Bone marrow (tissue), 2 donors: ENCODE measurements at regions not wholly inside any gene's neighbourhood (a gene's known extent, or its start where the extent isn't known, plus 50 kb on each side); places are given as distances from the start of the nearest gene placed in this dataset.

Experiments used
- DNase-seq, 2 donors: peaks; one replicate each; lab custom pipeline; 2025; lab: John Stamatoyannopoulos, UW

DNA sequence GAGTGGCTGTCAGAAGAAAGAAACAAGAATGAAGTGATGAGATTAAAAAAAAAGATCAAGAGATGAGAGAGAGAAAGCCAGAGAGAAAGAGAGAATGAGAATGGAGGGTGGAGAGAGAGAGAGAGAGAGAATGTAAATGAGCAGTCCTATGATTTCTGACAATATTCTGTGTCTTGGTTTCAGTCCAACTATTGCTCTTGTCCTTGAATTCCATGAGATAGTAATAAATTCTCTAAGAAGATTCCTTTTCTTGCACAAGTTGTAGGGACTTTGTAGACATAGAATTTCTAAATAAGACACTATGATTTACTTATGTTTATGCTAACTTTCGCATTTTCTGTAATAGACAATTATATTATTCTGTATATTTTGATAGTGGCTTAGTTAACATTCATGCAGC, 149.6 kb upstream of the CTSO start:
- no peak for DNase-seq

DNA sequence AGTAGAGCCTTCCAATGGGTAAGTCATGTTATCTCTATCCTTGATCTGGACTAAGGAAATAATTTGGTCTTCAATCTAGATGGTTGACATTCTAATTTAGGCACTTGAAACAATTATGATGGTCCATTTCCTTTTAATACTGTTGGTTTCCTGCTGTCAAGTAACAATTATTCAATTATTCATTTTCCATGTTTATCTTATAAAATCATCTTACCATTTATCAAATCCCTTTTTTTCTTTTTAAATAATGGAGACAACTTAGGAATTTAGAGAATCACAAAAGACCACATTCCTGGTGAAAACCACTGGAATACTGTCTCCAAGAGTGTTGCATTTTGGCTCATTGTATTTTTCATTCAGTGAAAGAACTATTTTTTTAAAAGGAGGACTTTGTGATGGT, 148.7 kb upstream of the CTSO start:
- no peak for DNase-seq

DNA sequence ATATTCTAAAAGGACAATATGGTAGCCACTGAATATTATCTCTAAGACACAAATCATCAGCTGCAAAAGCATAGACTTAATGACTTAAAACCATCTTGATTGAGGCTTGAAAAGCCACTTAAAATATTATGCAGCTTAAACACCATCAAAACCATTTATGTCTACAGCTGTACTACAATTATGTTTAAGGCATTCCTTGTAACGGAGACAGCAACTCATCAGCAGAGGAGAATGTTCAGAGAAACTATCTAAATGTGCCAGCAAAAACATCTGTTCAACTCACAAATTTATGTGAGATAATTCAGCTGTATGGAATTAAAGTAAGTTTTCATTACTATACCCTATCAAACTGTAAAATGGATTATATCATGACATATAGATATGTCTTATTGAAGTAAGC, 147.9 kb upstream of the CTSO start:
- no peak for DNase-seq

DNA sequence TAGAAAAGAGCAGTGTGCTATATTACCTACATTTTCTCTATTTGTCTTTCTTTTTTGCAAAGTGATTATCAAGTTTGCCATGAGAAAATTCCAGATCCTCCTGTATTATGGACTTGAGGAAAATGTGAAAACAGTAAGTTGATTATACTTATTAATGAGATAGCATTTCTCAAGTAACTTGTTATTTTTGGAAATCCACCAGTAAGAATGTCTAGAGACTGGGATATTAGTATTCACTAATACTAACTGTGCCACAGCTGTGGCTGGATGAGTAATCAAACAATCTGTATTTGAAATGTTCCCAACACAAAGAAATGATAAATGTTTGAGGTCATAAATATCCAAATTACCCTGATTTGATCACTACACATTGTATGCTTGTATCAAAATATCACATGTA, 147.0 kb upstream of the CTSO start:
- no peak for DNase-seq

DNA sequence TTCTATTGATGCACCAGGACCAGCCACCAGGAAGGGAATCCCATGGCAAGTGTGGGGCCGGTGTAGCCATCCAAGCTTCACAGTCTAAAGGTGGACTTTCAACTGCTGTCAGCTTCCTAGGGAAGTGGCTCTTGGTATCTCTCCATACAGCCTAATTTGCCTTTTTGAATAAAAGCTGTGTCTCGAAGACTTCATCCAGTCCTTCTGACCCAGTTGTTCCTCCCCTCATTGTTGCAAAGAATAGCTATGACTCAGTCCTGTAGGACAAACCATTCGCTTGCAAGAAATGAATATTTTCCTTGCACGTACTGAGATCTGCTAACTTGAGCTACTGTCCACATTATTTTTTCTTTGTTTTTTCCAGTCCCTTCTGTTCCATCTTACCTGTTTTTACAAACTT, 145.1 kb upstream of the CTSO start:
- no peak for DNase-seq

DNA sequence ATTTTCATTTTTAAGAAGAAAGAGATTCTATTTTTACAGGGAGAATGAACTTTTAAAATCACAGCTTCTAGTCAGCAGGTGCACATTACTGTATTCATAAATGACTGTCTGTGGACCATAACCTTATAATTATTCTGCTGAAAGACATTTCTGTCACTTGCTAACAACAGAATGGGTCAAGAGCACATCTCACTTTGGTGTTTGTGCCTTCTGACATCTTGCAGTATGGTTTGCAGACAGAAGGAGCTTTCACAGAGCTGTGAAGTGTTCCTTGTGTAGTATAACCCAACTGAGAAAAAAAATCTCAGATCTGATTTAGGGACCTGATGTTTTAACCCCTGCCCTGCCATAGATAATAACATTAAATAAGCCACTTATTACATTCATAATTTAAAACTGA, 131.4 kb upstream of the CTSO start:
- no peak for DNase-seq

DNA sequence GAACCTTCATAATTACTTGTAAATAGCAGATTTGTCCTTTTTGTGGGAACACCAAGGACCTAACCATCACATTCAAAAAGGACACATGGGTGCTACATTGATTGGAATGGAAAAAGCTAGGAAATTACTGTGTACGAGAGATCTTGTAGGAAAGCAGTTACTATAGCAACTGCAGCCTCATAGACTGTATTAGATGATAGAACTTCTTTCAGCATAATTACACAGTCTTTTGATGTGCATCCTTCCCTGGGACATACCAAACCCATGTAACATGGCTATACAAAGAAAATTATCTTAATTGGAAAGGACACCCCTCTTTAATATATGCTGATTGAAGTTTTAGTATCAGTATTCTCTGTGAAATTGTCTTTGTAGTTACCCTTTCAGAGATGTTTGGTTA, 130.7 kb upstream of the CTSO start:
- no peak for DNase-seq

DNA sequence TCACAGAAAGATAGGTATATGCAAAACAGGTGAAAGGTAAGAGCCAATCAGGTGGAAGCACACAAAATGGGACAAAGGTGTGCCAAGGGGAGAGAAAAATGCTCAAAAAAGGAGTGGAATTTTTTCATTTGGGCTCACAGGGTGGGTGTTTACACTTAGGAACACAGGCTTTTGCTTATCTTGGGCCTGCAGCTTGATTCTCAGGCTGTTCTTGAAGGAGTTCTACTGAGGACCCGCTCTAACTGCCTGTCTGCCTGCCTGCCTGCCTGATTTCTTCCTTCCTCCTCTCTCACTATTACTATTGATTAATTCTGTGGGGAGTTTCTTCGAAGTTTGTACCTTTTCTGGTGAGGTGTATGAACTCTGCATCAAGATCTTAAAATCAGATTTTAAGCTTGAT, 120.3 kb upstream of the CTSO start:
- no peak for DNase-seq

DNA sequence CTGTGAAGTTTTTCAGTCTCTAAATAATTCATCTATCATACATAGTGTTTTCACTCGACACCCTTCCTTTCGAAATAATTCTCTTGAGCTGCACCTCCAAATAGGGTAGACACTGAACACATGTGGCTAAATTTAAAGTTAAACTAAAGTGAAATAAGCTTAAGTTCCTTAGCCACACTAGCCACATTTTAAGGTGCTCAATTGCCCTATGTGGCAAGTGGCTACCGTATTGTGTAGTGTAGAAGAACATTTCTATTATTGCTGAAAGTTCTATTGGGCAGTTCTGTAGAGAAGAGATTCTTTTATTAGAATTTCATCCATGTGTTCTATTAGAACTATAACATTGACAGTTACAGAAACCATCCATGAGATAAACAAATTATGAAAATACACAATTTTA, 107.0 kb upstream of the CTSO start:
- DNase-seq: no peak

DNA sequence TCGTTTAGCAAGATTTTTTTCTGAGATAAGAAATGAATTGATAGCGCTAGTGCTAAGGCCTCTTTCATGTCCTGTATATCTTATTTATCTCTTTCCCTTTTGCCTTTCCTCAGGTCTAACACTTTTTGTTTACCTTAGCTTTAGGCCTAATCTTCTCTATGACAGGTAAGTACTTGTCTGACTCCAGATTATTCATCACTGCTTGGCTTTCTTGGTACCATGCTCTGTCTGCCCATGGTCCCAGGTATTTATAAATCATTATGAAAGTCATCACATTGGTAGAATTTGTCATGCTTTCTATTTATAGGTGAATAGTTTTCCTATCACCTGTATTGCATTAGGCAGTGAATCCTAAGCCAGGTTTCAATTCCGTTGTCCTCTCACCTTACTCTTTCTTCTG, 99.5 kb upstream of the CTSO start:
- no peak for DNase-seq

DNA sequence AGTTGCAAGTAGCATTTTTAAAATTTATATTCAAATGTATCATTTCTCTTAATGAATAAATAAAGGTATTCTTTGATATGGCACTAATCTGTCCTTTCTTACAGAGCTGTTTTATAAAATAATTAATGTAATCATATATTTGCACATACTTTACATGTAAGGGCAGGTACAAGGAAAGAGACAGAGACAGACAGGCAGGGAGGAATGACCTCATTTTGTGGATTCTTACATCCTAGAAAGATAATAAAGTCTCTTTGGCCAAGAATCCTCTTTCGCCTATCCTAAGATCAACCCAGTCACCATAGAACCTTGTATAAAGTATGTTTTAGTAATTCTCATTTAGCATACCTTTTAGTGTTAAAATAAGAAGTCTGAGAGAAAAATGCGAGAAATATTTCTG, 98.5 kb upstream of the CTSO start:
- no peak for DNase-seq

DNA sequence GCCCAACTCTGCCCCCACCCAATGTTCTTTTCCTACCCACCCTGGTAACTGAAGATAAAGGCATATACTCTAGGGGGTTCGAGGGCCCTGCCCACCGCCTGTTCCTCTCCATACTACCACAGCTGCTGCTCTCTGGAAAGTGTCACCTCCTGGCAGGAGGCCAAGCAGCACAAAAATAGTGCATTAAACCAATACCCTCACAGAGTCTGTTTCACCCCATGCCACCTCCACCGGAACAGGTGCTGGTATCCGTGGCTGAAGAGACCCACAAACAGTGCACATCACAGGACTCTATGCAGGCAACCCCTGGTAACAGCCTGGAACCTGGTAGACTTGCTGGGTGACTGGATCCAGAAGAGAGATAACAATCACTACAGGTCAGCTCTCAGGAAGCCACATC, 85.1 kb upstream of the CTSO start:
- no peak for DNase-seq

DNA sequence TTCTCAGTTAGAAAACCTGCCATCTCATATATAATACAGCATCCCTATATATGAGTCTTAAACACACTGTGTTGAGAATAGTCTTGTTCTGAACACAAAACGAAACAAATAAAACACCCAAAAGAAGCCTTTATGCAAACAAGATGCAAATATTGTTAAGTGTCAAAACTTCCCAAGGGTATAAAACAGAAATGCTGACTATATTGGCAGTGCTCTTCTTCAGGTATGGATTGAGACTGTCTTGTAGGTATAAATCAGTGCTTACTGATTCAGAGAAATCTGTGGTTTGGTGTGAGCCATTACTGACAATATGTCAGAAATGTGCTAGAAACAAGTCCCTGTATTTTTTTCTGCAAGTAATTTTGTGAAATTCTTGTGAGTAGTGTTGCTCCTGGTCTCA, 82.8 kb upstream of the CTSO start:
- no peak for DNase-seq

DNA sequence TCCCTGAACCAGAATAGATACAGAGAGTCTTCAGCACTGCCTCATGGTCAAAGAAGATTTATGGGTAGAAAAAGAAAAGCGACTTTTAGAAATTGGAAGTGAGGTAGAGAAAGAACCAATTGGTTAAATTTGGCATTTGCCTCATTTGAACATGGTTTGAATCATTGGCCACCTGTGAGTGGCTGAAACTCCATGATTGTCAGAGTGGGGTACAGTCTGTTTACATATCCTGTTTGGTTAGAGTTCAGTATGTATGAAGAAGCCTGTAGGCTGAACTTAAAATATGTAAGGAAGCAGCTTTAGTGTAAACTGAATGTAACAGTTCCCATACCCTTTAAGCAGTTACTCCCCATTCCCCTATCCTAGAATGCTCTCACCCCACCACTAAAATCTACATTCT, 76.0 kb upstream of the CTSO start:
- no peak for DNase-seq

DNA sequence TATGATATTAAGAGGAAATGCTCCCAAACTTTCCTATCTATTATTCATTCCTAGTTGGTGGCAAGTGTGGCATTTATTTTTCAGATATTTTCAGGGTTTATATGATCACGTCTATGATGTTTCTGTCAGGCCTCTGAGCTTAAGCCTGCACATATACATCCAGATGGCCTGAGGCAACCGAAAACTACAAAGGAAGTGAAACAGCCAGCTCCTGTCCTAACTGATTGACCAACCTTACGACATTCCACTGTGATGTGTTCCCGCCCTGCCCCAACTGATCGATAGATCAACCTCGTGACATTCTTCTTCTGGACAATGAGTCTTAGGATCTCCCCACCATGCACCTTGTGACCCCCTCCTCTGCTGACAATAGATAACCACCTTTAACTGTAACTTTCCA, 67.6 kb upstream of the CTSO start:
- DNase-seq: no peak

DNA sequence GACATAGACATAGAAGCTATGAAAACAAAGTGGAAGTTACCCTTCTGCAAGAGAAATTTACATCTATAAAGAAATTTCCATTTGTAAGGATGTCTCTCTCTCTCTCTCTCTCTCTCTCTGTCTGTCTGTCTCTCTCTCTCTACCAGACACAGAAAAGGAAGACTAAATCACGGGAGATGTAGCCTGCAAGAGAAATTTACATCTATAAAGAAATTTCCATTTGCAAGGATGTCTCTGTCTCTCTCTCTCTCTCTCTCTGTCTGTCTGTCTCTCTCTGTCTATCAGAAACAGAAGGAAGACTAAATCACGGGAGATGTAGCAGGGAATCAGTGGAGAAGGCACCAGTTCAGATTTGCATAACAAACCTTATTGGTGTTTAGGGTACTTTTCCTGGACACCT, 65.6 kb upstream of the CTSO start:
- no peak for DNase-seq

DNA sequence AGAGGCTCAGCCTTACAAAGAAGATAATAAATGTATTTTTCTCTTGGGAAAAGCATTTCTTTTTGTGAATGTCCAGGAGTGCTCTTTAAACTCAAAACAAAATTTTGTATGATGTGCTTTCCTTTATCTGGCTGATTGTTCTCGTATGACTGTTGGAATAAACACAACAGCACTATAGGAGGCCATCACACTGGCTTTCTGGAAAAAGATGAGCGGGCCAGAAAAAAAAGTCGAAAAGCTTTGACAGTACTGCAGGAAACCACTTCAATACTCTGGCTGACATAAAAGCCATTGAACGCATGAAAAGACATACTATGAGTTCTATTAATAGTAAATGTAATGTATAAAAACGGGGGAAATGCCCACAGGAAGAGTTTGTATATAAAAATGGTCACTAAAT, 64.7 kb upstream of the CTSO start:
- no peak for DNase-seq

DNA sequence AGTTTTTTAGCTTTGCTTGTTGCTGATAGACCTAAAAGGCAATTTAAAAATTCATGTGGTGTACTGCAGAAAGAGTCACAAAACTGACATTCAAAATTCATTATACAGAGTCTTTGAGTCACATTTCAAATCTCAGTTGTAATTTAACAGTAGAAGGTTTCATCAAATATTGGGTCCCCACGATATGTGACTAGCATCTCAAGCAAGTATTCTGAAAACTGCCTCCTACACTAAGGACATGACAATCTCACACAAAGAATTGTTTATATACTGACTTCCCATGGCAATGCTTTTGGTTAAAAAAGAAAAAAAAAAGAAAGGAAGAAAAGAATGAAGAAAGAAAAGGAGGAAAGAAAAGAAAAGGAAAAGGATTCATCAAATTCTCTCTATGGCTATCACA, 62.1 kb upstream of the CTSO start:
- no peak for DNase-seq

DNA sequence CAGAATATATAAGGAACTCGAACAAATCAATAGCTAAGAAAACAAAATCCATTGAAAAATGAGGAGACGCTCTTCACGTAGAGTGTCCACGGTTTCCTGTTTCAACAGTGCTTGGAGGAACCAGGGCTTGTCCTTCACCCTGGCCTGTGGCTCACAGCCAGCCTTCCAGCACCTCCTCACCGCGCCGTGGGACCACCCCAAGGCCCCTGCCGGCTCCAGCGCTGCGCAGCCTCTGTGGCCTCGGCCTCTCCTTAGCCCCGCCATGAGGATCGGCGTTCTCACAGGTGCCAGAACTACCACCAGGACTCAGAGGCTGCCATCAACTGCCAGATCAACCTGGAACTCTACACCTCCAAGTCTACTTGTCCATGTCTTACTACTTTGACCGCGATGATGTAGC, 52.5 kb upstream of the CTSO start:
- no peak for DNase-seq
